Activated CD4-positive, alpha-beta T cell treated with anti-CD3 and anti-CD28 coated beads, Interleukin-2, amount 50 U/mL, for 24 hours (primary cell): ENCODE measurements at regions not wholly inside any gene's neighbourhood (a gene's known extent, or its start where the extent isn't known, plus 50 kb on each side); places are given as distances from the start of the nearest gene placed in this dataset.

Experiments
- DNase-seq, 2 donors: peaks; one replicate each; pipeline ENCODE4 v3.0.0-alpha.2; 2020; ENCODE audit warnings: low read depth in 1 of 2, low spot score in 1 of 2

- no peak for DNase-seq
These were observed 351.2 kb downstream of the ZNF608 start for GRCh38 chr5:124395287-124395686.

- no peak for DNase-seq
These were observed 351.7 kb downstream of the ZNF608 start for GRCh38 chr5:124394700-124395245.

- DNase-seq = no peak
These were observed 352.7 kb downstream of the ZNF608 start for GRCh38 chr5:124393584-124394379.

GRCh38 chr5:124383693-124384092 is 362.7 kb downstream of the ZNF608 start:
- no peak for DNase-seq

GRCh38 chr5:124377386-124377785 is 369.1 kb downstream of the ZNF608 start:
- no peak for DNase-seq

- DNase-seq = no peak
These were observed 372.6 kb downstream of the ZNF608 start for GRCh38 chr5:124373883-124374282.

- DNase-seq = no peak
These were observed 374.0 kb downstream of the ZNF608 start for GRCh38 chr5:124372457-124372856.

- DNase-seq = no peak
These were observed 375.2 kb downstream of the ZNF608 start for GRCh38 chr5:124371111-124371706.

GRCh38 chr5:124370601-124371000 is 375.8 kb downstream of the ZNF608 start:
- no peak for DNase-seq

- no peak for DNase-seq
These were observed 381.1 kb downstream of the ZNF608 start for GRCh38 chr5:124365361-124365801.

GRCh38 chr5:124355928-124356327 is 390.5 kb downstream of the ZNF608 start:
- DNase-seq = no peak

GRCh38 chr5:124353016-124353415 is 393.4 kb downstream of the ZNF608 start:
- no peak for DNase-seq

GRCh38 chr5:124352312-124352711 is 394.1 kb downstream of the ZNF608 start:
- no peak for DNase-seq

- no peak for DNase-seq
These were observed 396.5 kb downstream of the ZNF608 start for GRCh38 chr5:124349931-124350330.

GRCh38 chr5:124343451-124343867 is 403.0 kb downstream of the ZNF608 start:
- no peak for DNase-seq

- no peak for DNase-seq
These were observed 403.5 kb downstream of the ZNF608 start for GRCh38 chr5:124342986-124343385.

- no peak for DNase-seq
These were observed 403.9 kb downstream of the ZNF608 start for GRCh38 chr5:124342584-124342983.

GRCh38 chr5:124342027-124342471 is 404.4 kb downstream of the ZNF608 start:
- no peak for DNase-seq

GRCh38 chr5:124341066-124341858 is 405.2 kb downstream of the ZNF608 start:
- DNase-seq = no peak

- no peak for DNase-seq
These were observed 408.4 kb downstream of the ZNF608 start for GRCh38 chr5:124337996-124338395.

GRCh38 chr5:124333298-124333979 is 413.0 kb downstream of the ZNF608 start:
- DNase-seq = no peak
